Kidney epithelial cell (primary cell): ENCODE measurements at regions not wholly inside any gene's neighbourhood (a gene's known extent, or its start where the extent isn't known, plus 50 kb on each side); places are given as distances from the start of the nearest gene placed in this dataset.

Experiments
- DNase-seq: peaks from one replicate; pipeline ENCODE4 v3.0.0-alpha.2; 2010; ENCODE audit warnings: low read depth
- H3K27me3 ChIP-seq: 2 replicates; pipeline ENCODE4 v1.6.0; 2011; ENCODE audit warnings: low read length; ENCODE audit not compliant: control insufficient read depth, insufficient read depth
- H3K36me3 ChIP-seq: 2 replicates; pipeline ENCODE4 v1.5.1; 2011; ENCODE audit warnings: low read length; ENCODE audit not compliant: control insufficient read depth, insufficient read depth
- H3K4me3 ChIP-seq: 2 replicates; pipeline ENCODE4 v1.5.1; 2011; ENCODE audit warnings: low read depth, mild to moderate bottlenecking, control low read depth, low read length
- TF ChIP-seq, protein P1 (sequence below): IDR thresholded peaks from 2 replicates; pipeline ENCODE4 v1.5.1; 2011; ENCODE audit warnings: mild to moderate bottlenecking, moderate library complexity, low read length, control low read depth, inconsistent platforms; ENCODE audit not compliant: insufficient read depth, poor library complexity, severe bottlenecking

DNA sequence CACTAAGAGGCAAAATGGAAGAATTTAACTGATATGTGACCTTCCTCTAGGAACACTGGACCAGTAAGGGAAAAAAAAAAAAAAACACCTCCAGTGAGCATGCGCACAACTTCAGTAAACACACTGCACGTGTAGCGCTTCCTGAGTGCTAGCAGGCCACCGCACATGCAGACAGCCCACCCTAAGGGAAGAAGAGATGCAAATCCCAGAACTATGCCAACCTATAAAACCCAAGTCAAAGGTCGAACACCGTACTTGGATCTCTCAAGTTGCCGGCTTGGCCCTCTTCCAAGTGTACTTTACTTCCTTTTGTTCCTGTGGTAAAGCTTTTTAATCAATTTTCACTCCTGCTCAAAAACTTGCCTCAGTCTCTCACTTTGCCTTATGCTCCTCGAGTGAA, 64.5 kb upstream of the CADPS start:
- TF ChIP-seq, protein P1, sequence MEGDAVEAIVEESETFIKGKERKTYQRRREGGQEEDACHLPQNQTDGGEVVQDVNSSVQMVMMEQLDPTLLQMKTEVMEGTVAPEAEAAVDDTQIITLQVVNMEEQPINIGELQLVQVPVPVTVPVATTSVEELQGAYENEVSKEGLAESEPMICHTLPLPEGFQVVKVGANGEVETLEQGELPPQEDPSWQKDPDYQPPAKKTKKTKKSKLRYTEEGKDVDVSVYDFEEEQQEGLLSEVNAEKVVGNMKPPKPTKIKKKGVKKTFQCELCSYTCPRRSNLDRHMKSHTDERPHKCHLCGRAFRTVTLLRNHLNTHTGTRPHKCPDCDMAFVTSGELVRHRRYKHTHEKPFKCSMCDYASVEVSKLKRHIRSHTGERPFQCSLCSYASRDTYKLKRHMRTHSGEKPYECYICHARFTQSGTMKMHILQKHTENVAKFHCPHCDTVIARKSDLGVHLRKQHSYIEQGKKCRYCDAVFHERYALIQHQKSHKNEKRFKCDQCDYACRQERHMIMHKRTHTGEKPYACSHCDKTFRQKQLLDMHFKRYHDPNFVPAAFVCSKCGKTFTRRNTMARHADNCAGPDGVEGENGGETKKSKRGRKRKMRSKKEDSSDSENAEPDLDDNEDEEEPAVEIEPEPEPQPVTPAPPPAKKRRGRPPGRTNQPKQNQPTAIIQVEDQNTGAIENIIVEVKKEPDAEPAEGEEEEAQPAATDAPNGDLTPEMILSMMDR, result no peak
- Histone ChIP-seq H3K4me3 (no peak overlapping the region), H3K27me3 (no peaks in the 10 kb centered on the region), H3K36me3 (no peaks in the 10 kb centered on the region)
- DNase-seq, result no peak

DNA sequence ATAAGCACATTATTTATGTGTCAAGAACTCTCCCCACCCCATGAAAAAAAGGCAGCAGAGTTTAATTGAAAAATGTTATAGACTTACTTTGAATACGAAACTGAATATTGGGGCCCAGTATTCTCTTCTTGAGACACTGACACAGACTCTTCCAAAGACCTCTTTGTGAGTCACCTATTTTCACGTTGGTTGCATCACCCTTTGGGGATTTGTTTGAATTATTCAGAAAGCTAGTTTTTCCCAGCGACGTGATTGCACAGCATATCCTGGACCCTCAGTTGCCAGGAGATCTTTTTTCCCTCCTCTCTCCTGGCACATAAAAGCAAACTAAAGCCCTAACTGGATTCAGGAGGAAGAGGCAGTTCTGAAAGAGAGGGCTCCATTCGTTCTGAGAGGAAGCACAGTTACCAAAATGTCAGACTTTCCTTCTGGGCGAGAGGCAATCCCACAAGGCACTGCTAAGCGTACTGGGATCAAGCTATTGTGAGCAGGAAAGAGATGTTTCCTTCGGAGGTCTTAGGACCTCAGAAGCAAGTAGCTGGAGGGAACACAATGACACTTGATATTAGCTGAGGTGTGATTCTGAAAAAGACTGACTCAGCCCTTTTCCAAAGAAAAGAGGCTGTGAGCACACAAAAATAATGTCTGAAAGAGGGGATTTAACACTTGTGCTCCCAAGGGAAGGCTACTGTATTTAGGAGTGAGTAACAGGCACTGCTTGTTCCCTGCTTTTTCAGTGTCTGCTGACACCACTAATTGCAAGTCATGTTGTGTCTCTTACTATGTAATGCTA, 65.8 kb upstream of the CADPS start:
- no peak overlapping the region for H3K4me3 ChIP-seq
- H3K36me3 ChIP-seq, result no peaks in the 10 kb centered on the region
- no peak for DNase-seq
- TF ChIP-seq, protein P1, result no peak
- no peaks in the 10 kb centered on the region for H3K27me3 ChIP-seq

DNA sequence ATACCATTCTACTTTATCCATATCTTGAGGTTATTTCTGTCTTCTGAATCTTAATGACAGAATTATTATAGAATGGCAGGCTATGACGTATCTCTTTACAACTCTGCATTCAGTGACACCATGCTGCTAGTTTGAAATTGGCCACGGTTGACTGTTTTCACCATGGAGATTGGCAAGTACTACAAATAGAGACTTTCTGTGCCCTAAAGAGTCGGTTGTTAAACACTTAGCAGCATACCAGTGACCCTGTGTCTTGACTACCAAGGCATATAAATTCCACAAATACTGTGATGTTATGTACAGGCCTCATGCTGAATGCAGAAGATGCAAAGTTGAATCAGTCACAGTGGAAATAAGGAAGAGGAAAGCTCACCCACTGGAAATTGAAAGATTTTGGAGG, 67.0 kb upstream of the CADPS start:
- H3K36me3 ChIP-seq, result no peaks in the 10 kb centered on the region
- H3K27me3 ChIP-seq, result no peaks in the 10 kb centered on the region
- DNase-seq, result no peak
- TF ChIP-seq, protein P1, result no peak
- H3K4me3 ChIP-seq, result no peak overlapping the region

DNA sequence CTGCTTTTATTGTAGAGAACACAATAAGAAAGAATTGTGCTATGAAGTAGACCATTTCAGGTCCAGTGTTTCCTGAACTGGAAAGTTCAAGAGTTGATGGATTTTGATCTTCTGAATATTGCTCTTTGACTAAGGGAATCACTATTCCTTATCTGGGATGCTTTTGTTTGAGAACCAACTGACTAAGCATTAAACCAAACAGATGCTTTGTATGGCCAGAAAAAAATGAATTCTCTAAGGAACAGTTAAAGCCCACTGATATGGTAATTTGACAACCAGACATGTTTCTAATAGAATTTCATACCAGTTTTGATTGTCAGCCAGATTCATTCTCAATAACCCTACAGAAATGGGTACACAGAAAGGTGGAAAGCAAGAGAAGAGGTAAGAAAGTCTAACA, 67.5 kb upstream of the CADPS start:
- DNase-seq, result no peak
- TF ChIP-seq, protein P1, result no peak
- Histone ChIP-seq H3K4me3 (no peak overlapping the region), H3K27me3 (no peaks in the 10 kb centered on the region), H3K36me3 (no peaks in the 10 kb centered on the region)

DNA sequence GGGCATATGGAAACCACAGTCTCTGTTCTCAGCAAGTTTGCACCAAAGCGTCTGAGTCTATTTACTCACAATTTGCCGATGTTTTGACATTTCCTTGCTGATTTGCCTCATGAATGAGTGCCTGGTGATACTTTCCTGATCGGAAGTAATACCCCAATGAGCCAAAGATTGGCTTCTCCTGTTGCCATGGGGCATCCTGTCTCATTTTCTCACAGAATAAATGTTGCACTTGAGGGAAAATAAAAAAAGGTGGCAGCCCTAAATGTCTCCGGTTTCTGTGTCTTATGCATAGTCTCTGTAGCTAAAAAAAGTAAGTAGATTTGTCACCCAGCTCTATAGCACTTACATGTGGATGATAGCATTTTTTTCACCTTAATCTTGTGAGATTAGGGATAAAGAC, 73.7 kb upstream of the CADPS start:
- H3K4me3 ChIP-seq, result no peak overlapping the region
- peaks cover 2% of the 10 kb centered on the region for H3K27me3 ChIP-seq
- TF ChIP-seq, protein P1, result no peak
- no peak for DNase-seq
- H3K36me3 ChIP-seq, result no peaks in the 10 kb centered on the region

DNA sequence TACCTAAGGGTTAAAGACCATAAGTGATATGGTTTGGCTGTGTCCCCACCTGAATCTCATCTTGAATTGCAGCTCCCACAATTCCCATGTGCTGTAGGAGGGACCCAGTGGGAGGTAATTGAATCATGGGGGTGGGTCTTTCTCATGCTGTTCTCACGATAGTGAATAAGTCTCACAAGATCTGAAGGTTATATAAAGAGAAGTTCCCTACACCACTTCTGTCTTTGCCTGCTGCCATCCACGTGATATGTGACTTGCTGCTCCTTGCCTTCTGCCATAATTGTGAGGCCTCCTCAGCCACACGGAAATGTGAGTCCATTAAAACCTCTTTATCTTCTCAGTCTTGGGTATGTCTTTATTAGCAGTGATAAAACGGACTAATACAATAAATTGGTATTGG, 75.0 kb upstream of the CADPS start:
- TF ChIP-seq, protein P1, result no peak
- Histone ChIP-seq H3K27me3 (peaks cover 2% of the 10 kb centered on the region), H3K36me3 (no peaks in the 10 kb centered on the region), H3K4me3 (no peak overlapping the region)
- DNase-seq, result no peak
